HepG2 (cell line): ENCODE measurements at regions not wholly inside any gene's neighbourhood (a gene's known extent, or its start where the extent isn't known, plus 50 kb on each side); places are given as distances from the start of the nearest gene placed in this dataset.

Source experiments
- CENPT ChIP-seq: sonication (generic); formaldehyde crosslinking; IDR thresholded peaks from 2 replicates; pipeline ENCODE4 v1.8.0; 2022; ENCODE audit warnings: low read depth, mild to moderate bottlenecking, moderate library complexity, missing genetic modification reagents
- KLF15 ChIP-seq: sonication (generic); formaldehyde crosslinking; IDR thresholded peaks from 2 replicates; pipeline ENCODE4 v1.8.1; 2023; ENCODE audit warnings: borderline replicate concordance, mild to moderate bottlenecking, inconsistent platforms, missing genetic modification reagents, mixed read lengths
- MYC ChIP-seq: sonication (generic); formaldehyde crosslinking; IDR thresholded peaks from 2 replicates; pipeline ENCODE4 v1.9.0; 2021; ENCODE audit warnings: missing genetic modification reagents, borderline replicate concordance
- PPARG ChIP-seq: conservative IDR thresholded peaks from 2 replicates; pipeline ENCODE4 v1.6.1; 2016; ENCODE audit warnings: missing biosample characterization, missing genetic modification reagents
- SALL1 ChIP-seq: sonication (generic); formaldehyde crosslinking; IDR thresholded peaks from 2 replicates; pipeline ENCODE4 v1.8.0; 2022; ENCODE audit warnings: mild to moderate bottlenecking, missing genetic modification reagents
- SKI ChIP-seq: fragments of 450-650 bp; IDR thresholded peaks from one replicate; pipeline ENCODE4 v1.6.1; 2018; ENCODE audit warnings: mild to moderate bottlenecking; ENCODE audit not compliant: partially characterized antibody
- ZFP1 ChIP-seq: IDR thresholded peaks from 2 replicates; pipeline ENCODE4 v1.6.1; 2016
- ZNF260 ChIP-seq: sonication (generic); formaldehyde crosslinking; IDR thresholded peaks from 2 replicates; pipeline ENCODE4 v1.4.0; 2020; ENCODE audit warnings: missing genetic modification reagents, low read depth, mild to moderate bottlenecking, borderline replicate concordance
- ZNF329 ChIP-seq: sonication (generic); formaldehyde crosslinking; IDR thresholded peaks from 2 replicates; pipeline ENCODE4 v1.9.0; 2021; ENCODE audit warnings: low read depth, mild to moderate bottlenecking, missing genetic modification reagents
- ZNF331 ChIP-seq: sonication (generic); formaldehyde crosslinking; IDR thresholded peaks from 2 replicates; pipeline ENCODE4 v1.4.0; 2020; ENCODE audit warnings: missing genetic modification reagents
- ZNF556 ChIP-seq: sonication (generic); formaldehyde crosslinking; IDR thresholded peaks from 2 replicates; pipeline ENCODE4 v1.4.0; 2020; ENCODE audit warnings: mild to moderate bottlenecking, missing genetic modification reagents, borderline replicate concordance
- ZNF713 ChIP-seq: sonication (generic); formaldehyde crosslinking; IDR thresholded peaks from 2 replicates; pipeline ENCODE4 v1.4.0; 2020; ENCODE audit warnings: mild to moderate bottlenecking, missing genetic modification reagents
- TF ChIP-seq, protein P1 (sequence below): sonication (generic); formaldehyde crosslinking; IDR thresholded peaks from 2 replicates; pipeline ENCODE4 v1.5.0; 2020; ENCODE audit warnings: missing genetic modification reagents, mild to moderate bottlenecking, borderline replicate concordance
- TF ChIP-seq, protein P2 (sequence below): sonication (generic); formaldehyde crosslinking; IDR thresholded peaks from 2 replicates; pipeline ENCODE4 v1.4.0; 2020; ENCODE audit warnings: missing genetic modification reagents
- TF ChIP-seq, protein P3 (sequence below): sonication (generic); formaldehyde crosslinking; IDR thresholded peaks from 2 replicates; pipeline ENCODE4 v1.4.0; 2020; ENCODE audit warnings: missing genetic modification reagents, borderline replicate concordance
- TF ChIP-seq, protein P4 (sequence below): sonication (generic); formaldehyde crosslinking; IDR thresholded peaks from 2 replicates; pipeline ENCODE4 v1.5.1; 2020; ENCODE audit warnings: mild to moderate bottlenecking, missing genetic modification reagents, borderline replicate concordance
- TF ChIP-seq, protein P5 (sequence below), 2 experiments: IDR thresholded peaks; 2 replicates each; pipeline ENCODE4 v1.6.1; 2011 to 2012; ENCODE audit warnings: low read length in 2 of 2, borderline replicate concordance in 1 of 2, low read depth in 1 of 2, mild to moderate bottlenecking in 1 of 2, moderate library complexity in 1 of 2
- TF ChIP-seq, protein P6 (sequence below): sonication (generic); formaldehyde crosslinking; IDR thresholded peaks from 2 replicates; pipeline ENCODE4 v1.8.0; 2022; ENCODE audit warnings: mild to moderate bottlenecking, missing genetic modification reagents, borderline replicate concordance

DNA sequence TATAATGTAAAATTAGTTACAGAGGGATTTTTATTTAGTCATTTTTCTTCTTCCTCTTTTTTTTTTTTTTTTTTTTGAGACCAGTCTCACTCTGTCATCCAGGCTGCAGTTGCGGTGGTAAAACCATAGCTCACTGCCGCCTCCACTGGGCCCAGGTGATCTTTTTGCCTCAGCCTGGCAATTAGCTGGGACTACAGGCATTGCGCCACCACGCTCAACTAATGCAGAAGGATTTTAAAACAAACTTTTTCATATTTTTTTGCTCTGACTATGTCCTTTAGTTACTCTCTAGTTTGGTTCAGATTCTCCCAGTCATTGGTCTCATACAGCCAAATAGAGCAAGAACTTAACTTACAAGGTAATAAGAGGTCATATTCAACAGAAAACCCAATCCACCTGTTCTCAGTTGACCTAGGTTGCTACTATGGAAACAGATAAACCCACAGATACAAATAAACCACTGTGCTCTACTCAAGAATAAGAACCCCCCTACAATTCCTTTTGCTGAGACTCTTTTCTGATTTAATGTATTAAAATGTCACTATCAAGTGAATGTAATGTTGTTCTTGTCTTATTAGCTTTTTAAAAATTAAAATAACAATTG, 50.1 kb upstream of the TTC39B start (continued):
- TF ChIP-seq, protein P1, sequence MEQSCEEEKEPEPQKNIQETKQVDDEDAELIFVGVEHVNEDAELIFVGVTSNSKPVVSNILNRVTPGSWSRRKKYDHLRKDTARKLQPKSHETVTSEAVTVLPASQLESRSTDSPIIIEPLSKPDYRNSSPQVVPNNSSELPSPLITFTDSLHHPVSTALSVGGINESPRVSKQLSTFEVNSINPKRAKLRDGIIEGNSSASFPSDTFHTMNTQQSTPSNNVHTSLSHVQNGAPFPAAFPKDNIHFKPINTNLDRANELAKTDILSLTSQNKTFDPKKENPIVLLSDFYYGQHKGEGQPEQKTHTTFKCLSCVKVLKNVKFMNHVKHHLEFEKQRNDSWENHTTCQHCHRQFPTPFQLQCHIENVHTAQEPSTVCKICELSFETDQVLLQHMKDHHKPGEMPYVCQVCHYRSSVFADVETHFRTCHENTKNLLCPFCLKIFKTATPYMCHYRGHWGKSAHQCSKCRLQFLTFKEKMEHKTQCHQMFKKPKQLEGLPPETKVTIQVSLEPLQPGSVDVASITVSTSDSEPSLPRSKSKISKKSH = no peak
- TF ChIP-seq MYC (CRISPR knock-in tag) (no peak), ZNF329 (CRISPR knock-in tag) (no peak), ZNF713 (no peak), SALL1 (CRISPR knock-in tag) (peak; percentile 33; the same call in 1 of the 2 replicates), ZNF331 (CRISPR knock-in tag) (peak; percentile 37; the same call in 1 of the 2 replicates), ZFP1 (CRISPR knock-in tag) (no peak), PPARG (CRISPR knock-in tag) (no peak), CENPT (no peak), ZNF260 (no peak), KLF15 (CRISPR knock-in tag) (no peak), SKI (no peak), ZNF556 (CRISPR knock-in tag) (no peak)
- TF ChIP-seq, protein P2, sequence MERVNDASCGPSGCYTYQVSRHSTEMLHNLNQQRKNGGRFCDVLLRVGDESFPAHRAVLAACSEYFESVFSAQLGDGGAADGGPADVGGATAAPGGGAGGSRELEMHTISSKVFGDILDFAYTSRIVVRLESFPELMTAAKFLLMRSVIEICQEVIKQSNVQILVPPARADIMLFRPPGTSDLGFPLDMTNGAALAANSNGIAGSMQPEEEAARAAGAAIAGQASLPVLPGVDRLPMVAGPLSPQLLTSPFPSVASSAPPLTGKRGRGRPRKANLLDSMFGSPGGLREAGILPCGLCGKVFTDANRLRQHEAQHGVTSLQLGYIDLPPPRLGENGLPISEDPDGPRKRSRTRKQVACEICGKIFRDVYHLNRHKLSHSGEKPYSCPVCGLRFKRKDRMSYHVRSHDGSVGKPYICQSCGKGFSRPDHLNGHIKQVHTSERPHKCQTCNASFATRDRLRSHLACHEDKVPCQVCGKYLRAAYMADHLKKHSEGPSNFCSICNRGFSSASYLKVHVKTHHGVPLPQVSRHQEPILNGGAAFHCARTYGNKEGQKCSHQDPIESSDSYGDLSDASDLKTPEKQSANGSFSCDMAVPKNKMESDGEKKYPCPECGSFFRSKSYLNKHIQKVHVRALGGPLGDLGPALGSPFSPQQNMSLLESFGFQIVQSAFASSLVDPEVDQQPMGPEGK (CRISPR knock-in tag) = no peak
- TF ChIP-seq, protein P3, sequence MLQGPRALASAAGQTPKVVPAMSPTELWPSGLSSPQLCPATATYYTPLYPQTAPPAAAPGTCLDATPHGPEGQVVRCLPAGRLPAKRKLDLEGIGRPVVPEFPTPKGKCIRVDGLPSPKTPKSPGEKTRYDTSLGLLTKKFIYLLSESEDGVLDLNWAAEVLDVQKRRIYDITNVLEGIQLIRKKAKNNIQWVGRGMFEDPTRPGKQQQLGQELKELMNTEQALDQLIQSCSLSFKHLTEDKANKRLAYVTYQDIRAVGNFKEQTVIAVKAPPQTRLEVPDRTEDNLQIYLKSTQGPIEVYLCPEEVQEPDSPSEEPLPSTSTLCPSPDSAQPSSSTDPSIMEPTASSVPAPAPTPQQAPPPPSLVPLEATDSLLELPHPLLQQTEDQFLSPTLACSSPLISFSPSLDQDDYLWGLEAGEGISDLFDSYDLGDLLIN (CRISPR knock-in tag) = no peak
- TF ChIP-seq, protein P4, sequence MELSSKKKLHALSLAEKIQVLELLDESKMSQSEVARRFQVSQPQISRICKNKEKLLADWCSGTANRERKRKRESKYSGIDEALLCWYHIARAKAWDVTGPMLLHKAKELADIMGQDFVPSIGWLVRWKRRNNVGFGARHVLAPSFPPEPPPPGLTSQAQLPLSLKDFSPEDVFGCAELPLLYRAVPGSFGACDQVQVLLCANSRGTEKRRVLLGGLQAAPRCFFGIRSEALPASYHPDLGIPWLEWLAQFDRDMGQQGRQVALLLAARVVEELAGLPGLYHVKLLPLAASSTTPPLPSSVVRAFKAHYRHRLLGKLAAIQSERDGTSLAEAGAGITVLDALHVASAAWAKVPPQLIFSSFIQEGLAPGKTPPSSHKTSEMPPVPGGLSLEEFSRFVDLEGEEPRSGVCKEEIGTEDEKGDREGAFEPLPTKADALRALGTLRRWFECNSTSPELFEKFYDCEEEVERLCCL = no peak
- TF ChIP-seq, protein P5, sequence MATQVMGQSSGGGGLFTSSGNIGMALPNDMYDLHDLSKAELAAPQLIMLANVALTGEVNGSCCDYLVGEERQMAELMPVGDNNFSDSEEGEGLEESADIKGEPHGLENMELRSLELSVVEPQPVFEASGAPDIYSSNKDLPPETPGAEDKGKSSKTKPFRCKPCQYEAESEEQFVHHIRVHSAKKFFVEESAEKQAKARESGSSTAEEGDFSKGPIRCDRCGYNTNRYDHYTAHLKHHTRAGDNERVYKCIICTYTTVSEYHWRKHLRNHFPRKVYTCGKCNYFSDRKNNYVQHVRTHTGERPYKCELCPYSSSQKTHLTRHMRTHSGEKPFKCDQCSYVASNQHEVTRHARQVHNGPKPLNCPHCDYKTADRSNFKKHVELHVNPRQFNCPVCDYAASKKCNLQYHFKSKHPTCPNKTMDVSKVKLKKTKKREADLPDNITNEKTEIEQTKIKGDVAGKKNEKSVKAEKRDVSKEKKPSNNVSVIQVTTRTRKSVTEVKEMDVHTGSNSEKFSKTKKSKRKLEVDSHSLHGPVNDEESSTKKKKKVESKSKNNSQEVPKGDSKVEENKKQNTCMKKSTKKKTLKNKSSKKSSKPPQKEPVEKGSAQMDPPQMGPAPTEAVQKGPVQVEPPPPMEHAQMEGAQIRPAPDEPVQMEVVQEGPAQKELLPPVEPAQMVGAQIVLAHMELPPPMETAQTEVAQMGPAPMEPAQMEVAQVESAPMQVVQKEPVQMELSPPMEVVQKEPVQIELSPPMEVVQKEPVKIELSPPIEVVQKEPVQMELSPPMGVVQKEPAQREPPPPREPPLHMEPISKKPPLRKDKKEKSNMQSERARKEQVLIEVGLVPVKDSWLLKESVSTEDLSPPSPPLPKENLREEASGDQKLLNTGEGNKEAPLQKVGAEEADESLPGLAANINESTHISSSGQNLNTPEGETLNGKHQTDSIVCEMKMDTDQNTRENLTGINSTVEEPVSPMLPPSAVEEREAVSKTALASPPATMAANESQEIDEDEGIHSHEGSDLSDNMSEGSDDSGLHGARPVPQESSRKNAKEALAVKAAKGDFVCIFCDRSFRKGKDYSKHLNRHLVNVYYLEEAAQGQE (IDR thresholded peaks at IDR 0.05; ENCODE audit: borderline replicate concordance in 1 of 2, low read depth in 1 of 2, low read length in 2 of 2) = no peak
- TF ChIP-seq, protein P6, sequence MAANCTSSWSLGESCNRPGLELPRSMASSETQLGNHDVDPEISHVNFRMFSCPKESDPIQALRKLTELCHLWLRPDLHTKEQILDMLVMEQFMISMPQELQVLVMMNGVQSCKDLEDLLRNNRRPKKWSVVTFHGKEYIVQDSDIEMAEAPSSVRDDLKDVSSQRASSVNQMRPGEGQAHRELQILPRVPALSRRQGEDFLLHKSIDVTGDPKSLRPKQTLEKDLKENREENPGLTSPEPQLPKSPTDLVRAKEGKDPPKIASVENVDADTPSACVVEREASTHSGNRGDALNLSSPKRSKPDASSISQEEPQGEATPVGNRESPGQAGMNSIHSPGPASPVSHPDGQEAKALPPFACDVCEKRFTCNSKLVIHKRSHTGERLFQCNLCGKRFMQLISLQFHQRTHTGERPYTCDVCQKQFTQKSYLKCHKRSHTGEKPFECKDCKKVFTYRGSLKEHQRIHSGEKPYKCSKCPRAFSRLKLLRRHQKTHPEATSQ (CRISPR knock-in tag) = 0 out of 2 replicates have a peak, but pooled peaks have one; percentile 37
